Choroid plexus epithelial cell (primary cell): ENCODE measurements at regions not wholly inside any gene's neighbourhood (a gene's known extent, or its start where the extent isn't known, plus 50 kb on each side); places are given as distances from the start of the nearest gene placed in this dataset.

Experiments used
- DNase-seq: peaks from one replicate; pipeline ENCODE4 v3.0.0-alpha.2; 2010; ENCODE audit warnings: low read depth
- H3K4me3 ChIP-seq: 2 replicates; pipeline ENCODE4 v1.5.1; 2011; ENCODE audit warnings: low read depth, mild to moderate bottlenecking, control low read depth, low read length, moderate library complexity
- CTCF ChIP-seq: conservative IDR thresholded peaks from 2 replicates; pipeline ENCODE4 v1.5.1; 2011; ENCODE audit warnings: low read depth, mild to moderate bottlenecking, control low read depth, inconsistent platforms, low read length, moderate library complexity

- no peak overlapping the region for H3K4me3 ChIP-seq
- TF ChIP-seq CTCF = no peak
- no peak for DNase-seq
Measured at GRCh38 chr18:8458546-8459215, 150.6 kb upstream of the RAB12 start.

GRCh38 chr18:8460748-8461147 is 148.5 kb upstream of the RAB12 start:
- H3K4me3 ChIP-seq = no peak overlapping the region
- DNase-seq = no peak
- TF ChIP-seq CTCF = no peak

- peak; percentile 12 for TF ChIP-seq CTCF
- peak; percentile 8 for DNase-seq
- H3K4me3 ChIP-seq = no peak overlapping the region
Measured at GRCh38 chr18:8461544-8461943, 147.7 kb upstream of the RAB12 start.

- H3K4me3 ChIP-seq = no peak overlapping the region
- DNase-seq = no peak
- no peak for TF ChIP-seq CTCF
Measured at GRCh38 chr18:8462651-8463185, 146.5 kb upstream of the RAB12 start.

GRCh38 chr18:8463791-8464190 is 145.4 kb upstream of the RAB12 start:
- H3K4me3 ChIP-seq = no peak overlapping the region
- DNase-seq = no peak
- TF ChIP-seq CTCF = no peak

GRCh38 chr18:8468191-8468590 is 141.0 kb upstream of the RAB12 start:
- no peak overlapping the region for H3K4me3 ChIP-seq
- DNase-seq = no peak
- no peak for TF ChIP-seq CTCF

GRCh38 chr18:8468921-8469335 is 140.3 kb upstream of the RAB12 start:
- no peak overlapping the region for H3K4me3 ChIP-seq
- no peak for TF ChIP-seq CTCF
- peak; percentile 69 for DNase-seq
